NB4 (cell line): ENCODE measurements at regions not wholly inside any gene's neighbourhood (a gene's known extent, or its start where the extent isn't known, plus 50 kb on each side); places are given as distances from the start of the nearest gene placed in this dataset.

Experiments
- POLR2A ChIP-seq: IDR thresholded peaks from 2 replicates; pipeline ENCODE4 v1.6.1; 2011; ENCODE audit warnings: mild to moderate bottlenecking; ENCODE audit not compliant: insufficient read length; ENCODE audit errors: extremely low read depth
- TF ChIP-seq, protein P1 (sequence below): IDR thresholded peaks from one replicate; pipeline ENCODE4 v1.5.1; 2012; ENCODE audit warnings: low read depth, low read length

DNA sequence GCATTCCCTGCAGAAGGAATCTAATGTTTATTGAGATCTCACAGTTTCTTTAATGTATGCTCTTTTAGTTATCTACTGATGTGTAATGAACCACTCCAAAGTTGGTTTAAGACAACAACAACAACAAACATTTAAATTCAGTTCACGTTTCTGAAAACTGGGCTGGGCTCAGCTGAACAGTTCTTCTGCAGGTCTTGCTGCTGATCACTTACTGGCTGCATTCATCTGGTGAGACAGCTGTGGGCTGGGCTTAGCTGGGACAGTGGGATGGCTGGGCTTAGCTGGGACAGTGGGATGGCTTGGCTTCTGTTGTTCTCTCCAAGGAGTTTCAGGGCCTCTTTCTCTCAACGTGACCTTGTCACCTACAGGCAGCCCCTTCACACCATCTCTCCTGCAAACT, 544.3 kb upstream of the CDH5 start:
- TF ChIP-seq, protein P1, sequence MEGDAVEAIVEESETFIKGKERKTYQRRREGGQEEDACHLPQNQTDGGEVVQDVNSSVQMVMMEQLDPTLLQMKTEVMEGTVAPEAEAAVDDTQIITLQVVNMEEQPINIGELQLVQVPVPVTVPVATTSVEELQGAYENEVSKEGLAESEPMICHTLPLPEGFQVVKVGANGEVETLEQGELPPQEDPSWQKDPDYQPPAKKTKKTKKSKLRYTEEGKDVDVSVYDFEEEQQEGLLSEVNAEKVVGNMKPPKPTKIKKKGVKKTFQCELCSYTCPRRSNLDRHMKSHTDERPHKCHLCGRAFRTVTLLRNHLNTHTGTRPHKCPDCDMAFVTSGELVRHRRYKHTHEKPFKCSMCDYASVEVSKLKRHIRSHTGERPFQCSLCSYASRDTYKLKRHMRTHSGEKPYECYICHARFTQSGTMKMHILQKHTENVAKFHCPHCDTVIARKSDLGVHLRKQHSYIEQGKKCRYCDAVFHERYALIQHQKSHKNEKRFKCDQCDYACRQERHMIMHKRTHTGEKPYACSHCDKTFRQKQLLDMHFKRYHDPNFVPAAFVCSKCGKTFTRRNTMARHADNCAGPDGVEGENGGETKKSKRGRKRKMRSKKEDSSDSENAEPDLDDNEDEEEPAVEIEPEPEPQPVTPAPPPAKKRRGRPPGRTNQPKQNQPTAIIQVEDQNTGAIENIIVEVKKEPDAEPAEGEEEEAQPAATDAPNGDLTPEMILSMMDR, result no peak
- no peak for TF ChIP-seq POLR2A
